Midbrain (tissue), 1 donor: ENCODE measurements at regions not wholly inside any gene's neighbourhood (a gene's known extent, or its start where the extent isn't known, plus 50 kb on each side); places are given as distances from the start of the nearest gene placed in this dataset.

Source experiments
- DNase-seq: peaks from one replicate; lab custom pipeline; 2025; lab: John Stamatoyannopoulos, UW

DNA sequence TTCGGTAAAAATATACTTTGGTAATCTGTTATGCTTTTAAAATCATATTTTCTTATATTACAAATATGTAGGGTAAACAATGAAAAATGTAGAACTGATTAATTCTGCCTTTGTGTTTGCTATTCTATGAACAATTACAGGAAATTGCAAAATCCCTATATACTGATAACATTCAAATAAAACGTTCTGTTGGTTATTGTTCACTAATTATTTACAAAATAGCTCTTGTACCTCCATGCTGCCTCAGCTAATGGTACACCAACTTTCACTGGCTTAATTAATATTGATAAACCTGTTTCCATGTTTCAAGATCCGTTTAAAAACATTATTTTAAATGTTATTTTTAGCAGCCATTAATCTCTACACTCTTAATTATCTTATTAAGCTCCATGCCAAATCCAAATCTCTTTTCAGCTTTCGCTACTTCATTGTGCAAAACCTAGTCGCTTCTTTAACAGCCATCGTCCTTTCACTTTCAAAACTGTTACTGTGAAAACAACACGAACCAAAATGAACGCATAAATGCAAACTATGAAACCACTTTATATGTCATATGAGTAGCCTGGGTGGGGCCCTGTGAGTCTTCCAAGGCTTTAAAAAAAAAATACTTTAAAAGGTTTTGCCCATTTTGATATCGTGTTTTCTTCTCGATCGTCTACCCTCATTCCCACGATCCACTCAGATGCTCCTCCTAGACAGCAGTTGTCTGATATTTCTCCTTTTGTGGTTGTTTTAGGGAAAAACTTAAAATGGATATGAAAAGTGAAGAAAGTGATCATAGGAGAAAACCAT is 807.1 kb downstream of the USP25 start:
- peak; percentile 60 for DNase-seq

- DNase-seq, result peak; percentile 11
These were observed 807.7 kb downstream of the USP25 start for GRCh38 chr21:16537501-16537900.

- no peak for DNase-seq
These were observed 808.6 kb downstream of the USP25 start for GRCh38 chr21:16538405-16538804.

- no peak for DNase-seq
These were observed 809.2 kb downstream of the USP25 start for GRCh38 chr21:16538936-16539440.

DNA sequence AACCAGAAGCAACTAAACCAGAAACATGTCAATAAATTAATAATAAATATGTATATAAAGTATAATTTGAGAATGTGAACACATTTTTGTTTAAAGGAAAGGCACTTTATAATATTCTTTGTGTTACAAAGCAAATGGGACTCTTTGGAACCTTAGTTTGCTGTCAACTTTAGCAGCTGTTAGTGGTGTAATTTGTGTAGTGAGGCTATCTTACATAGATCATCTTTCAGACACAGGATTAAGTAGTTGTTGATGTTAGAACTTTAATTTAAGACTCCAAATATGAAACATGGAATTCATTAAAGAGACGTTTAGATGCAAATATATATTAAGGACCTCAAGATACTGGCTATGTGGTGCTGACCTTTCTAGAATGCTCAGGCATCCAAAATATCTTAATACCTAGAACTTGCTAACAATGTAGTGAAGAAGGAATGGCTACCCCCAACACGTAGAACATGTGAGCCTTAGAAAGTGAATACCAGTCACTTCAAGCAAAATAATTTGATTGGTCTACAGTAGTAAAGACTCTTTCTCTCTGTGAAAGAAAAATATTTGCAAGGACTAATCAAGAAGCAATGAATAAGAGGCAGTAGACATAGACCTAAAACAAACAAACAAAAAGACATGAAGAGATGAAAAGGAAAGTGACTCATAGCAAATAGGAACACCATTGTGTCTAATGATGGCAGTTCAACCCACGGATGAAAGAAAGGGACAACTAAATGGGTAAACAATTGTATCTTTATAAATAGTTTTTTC is 811.4 kb downstream of the USP25 start:
- no peak for DNase-seq

DNA sequence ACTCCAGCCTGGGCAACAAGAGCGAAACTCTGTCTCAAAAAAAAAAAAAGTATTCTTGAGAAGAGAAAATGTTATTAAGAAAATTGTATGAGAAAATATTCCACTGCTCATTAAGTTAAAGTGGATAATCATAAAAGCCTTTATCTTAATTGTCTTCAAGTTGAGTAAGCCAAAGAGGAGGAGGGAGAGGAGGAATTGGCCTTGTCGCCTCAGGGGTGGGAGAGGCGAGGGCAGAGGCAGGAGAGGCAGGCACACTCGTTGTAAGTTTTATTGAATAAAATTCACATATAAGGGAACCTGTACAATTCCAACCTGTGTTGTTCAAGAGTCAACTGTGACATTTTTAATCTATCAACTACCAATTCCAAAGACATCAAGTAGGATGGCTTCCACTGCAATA is 820.3 kb downstream of the USP25 start:
- DNase-seq, result no peak

DNA sequence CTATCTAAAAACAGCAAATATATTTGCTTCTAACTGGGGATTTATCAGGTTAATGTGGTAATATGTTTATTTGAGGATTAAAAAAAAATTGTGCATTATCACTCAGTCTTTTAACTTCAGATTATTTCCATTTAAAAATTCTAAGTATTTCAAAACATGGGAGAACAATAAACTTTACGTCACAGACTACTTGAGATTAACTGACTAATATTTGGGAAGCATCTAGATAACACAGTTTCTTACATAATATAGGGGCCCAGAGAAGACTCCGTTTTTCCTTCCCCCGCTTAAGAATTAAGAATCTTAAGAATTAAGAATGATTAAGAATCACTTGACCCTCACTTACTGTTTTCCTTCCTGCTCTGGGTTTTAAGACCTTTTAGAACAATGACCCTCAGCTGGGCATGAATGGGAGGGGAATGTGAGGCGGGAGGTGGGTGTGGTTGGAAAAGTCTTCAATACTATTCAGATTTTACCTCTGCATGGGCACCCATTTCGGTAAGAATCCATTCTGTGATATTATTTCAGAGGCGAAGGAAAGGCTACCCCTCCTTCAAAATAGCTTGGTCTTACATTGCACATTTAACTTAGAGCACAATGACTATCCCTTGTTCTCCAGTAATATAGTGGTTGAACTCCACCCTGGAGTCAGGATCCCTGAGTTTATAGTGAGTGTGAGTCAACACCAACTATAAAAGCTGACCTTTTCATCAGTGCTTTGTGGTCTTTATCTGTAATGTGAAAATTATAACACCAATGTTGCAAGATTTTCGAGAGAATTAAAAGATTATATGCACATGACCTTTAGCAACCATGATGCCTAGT is 821.3 kb downstream of the USP25 start:
- no peak for DNase-seq

DNA sequence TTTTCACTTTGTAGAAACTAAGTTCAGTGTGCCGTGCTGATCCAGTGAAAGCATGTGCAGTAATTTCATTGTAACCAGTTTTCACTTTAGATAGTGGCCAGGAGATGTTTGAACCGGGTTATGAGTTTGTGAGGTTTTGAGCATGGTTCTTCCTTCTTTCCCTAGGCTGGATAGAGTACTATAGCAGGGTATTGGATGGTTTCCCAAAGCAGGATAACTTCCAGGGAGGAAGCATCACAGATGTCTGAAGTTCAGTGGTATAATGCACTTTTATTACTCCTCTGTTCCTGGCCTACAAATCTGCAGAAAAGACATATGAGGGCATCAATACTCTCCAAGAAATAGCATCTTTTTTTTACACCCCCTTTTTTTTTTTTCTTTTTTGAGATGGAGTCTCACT is 823.1 kb downstream of the USP25 start:
- DNase-seq, result no peak

DNA sequence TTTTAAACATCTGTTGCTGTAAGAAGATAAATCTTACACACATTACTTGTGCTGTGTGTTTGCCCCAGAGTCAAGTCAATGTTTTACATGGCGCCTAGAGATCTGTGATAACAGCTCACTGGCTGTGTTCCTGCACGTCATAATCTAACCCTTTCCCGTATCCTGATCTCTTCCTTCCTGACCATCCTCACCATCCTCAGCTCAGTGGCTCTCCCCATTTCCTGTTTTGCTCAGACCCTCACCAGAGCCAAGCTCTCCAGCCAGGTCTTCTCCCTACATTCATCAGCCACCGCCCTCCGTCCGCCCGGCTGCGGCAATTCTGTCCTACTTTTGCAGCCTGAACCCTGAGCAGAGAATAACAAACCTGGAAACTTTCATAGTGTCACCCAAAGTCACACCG is 824.7 kb downstream of the USP25 start:
- no peak for DNase-seq

DNA sequence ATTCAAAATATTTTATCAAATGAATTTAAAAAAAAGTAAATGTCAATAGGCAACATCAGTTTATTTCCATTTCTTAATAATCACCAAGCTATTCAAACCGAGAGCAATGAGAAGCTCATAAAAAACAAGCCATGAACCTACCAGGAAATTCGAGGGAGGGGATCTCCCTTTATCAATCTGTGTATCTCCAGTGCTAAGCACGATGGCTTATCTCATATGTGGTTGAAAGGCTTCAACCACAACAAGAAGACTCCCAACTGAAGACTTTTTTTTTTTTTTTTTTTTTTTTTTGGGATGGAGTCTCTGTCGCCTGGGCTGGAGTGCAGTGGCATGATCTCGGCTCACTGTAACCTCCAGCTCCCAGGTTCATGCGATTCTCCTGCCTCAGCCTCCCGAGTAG is 833.3 kb downstream of the USP25 start:
- no peak for DNase-seq

GRCh38 chr21:16563795-16564194 is 834.0 kb downstream of the USP25 start:
- DNase-seq, result no peak

GRCh38 chr21:16568244-16568643 is 838.5 kb downstream of the USP25 start:
- no peak for DNase-seq

DNA sequence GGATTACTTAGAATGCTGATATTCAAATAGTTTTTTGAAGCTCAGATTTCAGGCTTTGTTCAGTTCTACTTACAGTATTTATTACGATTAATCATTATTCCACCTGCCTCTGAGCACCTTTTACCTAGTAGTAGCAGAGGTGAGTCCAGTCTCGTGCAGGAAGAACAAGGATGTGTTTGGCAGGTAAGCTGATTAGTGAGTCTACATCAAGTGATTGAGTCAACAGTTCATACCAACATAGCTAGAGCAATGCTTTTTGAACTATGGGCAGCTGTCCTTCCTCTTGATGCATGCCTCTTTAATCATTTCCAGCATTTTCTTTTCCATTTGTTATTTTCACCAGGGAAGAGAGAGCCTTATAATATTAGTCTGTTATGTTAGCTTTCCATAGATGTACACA is 838.9 kb downstream of the USP25 start:
- no peak for DNase-seq

DNA sequence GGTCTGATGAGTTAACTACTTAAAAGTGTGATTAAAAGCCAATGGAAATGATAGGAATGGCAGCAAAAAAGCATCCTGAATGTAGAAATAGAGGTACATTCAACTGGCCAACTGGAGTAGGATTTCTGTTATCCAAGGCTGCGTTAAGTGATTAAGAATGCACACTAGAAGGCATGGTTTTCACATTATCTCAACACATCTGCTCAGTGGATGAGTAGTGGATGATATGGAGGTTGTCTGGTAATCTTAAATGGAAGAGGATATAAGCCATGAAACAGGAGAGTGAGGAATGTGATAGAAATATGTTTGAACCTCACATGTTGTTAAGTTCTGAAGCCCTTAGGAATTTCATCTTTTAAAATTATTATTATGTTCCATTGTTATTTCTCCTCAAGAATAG is 839.9 kb downstream of the USP25 start:
- DNase-seq, result no peak

DNA sequence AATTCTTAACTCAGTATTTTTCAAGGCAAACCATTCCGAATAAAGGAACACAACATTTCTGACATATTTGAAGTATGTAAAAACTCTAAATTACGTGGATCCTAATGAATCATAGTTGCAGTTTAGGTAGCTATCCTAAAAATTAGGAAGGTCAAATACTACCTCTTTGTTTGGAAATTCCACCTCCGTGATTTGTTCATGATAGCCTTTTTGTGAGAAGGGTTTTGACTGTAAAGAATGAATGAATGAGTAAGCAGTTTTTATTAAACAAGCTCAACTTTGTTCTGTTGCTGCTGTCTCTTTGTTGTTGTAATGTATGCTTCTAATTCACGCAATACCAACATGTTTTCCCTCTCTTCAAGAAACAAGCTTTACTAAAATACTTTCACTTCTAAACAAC is 840.4 kb downstream of the USP25 start:
- peak; percentile 13 for DNase-seq

GRCh38 chr21:16570856-16571255 is 841.1 kb downstream of the USP25 start:
- no peak for DNase-seq

GRCh38 chr21:16571594-16571993 is 841.8 kb downstream of the USP25 start:
- DNase-seq, result no peak

DNA sequence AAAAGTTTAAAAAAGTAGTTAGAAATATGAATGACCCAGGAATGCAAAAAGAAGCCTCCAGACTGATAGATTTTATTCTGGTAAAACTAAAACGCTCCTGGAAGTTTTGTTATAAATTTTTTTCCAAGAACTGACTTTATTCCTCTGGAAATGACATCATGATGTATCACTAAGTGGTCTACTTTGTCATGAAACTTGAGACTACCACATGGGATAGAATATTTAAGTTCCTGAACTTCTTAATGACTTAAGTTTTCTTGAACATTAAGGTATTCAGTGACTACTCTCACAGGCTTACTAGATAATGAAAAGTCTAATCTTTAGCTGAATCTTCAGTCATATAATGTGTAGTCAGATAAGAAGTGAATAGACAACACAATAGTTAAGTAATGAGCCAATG is 842.2 kb downstream of the USP25 start:
- no peak for DNase-seq

DNA sequence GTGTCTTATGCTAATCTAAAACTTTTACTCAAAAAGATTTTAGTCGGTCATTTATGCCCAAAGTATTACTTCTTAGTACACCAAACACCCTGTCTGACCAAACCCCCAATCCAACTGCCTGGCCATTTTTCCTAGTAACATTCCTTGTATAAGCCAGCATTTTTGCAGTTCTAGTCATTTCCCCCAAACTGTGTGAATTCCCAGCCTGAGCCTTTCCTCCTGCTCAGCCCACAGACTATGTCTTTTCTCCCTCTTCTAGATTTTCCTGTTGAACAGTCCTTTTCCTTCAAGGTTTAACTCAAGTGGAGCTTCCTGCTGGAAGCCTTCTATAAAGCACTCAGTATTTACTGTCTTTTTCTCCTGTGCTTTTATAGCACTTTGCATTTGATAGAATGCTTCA is 843.8 kb downstream of the USP25 start:
- DNase-seq, result no peak

DNA sequence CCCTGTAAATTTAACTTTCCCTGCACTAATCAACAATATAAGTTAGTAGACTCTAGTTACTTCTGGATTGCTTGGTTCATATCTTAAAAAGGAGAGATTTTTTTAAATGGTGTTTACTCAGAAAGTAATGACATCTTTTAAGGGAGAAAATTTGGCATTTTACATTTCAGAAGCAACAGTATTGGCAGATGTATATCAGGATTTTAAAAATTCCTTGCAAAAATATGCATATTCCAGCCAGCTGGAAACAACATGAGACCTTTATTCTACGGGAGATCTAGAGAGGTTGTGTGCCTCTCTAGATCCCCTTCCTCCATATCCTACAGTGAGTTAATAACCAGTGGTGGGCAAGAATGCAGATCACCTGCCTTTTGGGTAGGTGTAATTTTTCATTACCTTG is 848.2 kb downstream of the USP25 start:
- DNase-seq, result no peak

GRCh38 chr21:16578912-16579311 is 849.1 kb downstream of the USP25 start:
- DNase-seq, result no peak

- peak; percentile 57 for DNase-seq
These were observed 849.8 kb downstream of the USP25 start for GRCh38 chr21:16579538-16579937.
